Heart left ventricle (tissue), 16 donors: ENCODE measurements at regions not wholly inside any gene's neighbourhood (a gene's known extent, or its start where the extent isn't known, plus 50 kb on each side); places are given as distances from the start of the nearest gene placed in this dataset.

ENCODE experiments used
- ATAC-seq, 4 donors: fragments of 200-7000 bp; cut with Tn5 transposase; one replicate each; pipeline ENCODE4 v1.9.1; 2020 to 2022; ENCODE audit warnings: moderate library complexity in 4 of 4, mild to moderate bottlenecking in 3 of 4, moderate number of reproducible peaks in 1 of 4
- DNase-seq, 5 donors: peaks; one replicate each; pipeline ENCODE4 v3.0.0-alpha.2; 2020
- H3K27ac ChIP-seq, 12 donors: fragments of 200-600 bp; sonication (generic) in 4 of 12; one replicate each; pipeline versions ENCODE4 v1.5.0 to v1.8.0; 2016 to 2022; ENCODE audit warnings: mild to moderate bottlenecking in 2 of 12
- H3K27me3 ChIP-seq, 9 donors: fragments of 200-600 bp; sonication (generic) in 2 of 9; one replicate each; pipeline versions ENCODE4 v1.5.1 to v1.8.0; 2016 to 2022; ENCODE audit warnings: mild to moderate bottlenecking in 3 of 9
- H3K36me3 ChIP-seq, 9 donors: fragments of 200-600 bp; sonication (generic) in 2 of 9; one replicate each; pipeline versions ENCODE4 v1.5.0 to v1.8.0; 2018 to 2022; ENCODE audit warnings: mild to moderate bottlenecking in 2 of 9
- H3K4me1 ChIP-seq, 12 donors: fragments of 200-600 bp; sonication (generic) in 4 of 12; one replicate each; pipeline versions ENCODE4 v1.5.0 to v1.8.0; 2016 to 2022; ENCODE audit warnings: mild to moderate bottlenecking in 3 of 12
- H3K4me3 ChIP-seq, 12 donors: fragments of 200-600 bp; sonication (generic) in 4 of 12; one replicate each; pipeline versions ENCODE4 v1.5.0 to v1.8.0; 2017 to 2022; ENCODE audit warnings: mild to moderate bottlenecking in 9 of 12, moderate library complexity in 4 of 12
- H3K9me3 ChIP-seq, 12 donors: fragments of 200-600 bp; sonication (generic) in 4 of 12; one replicate each; pipeline versions ENCODE4 v1.5.0 to v1.8.0; 2016 to 2022; ENCODE audit warnings: mild to moderate bottlenecking in 1 of 12
- POLR2A ChIP-seq, 2 donors: fragments of 450-650 bp; IDR thresholded peaks; one replicate each; pipeline ENCODE4 v1.6.1; 2017; ENCODE audit warnings: antibody characterized with exemption in 2 of 2, mild to moderate bottlenecking in 2 of 2, moderate library complexity in 2 of 2
- WGBS, 4 donors: extraction: QIAGEN DNeasy Blood & Tissue Kit in 2 of 4; methylation state at CpG; one replicate each; pipeline versions ENCODE4 v1.1.5 to v1.1.7; 2013 to 2018; 5-methylcytosine and 5-hydroxymethylcytosine counted together
- intact Hi-C, 10 donors: fragments of 100-400 bp; cut with DNase I; formaldehyde crosslinking; loops; one replicate each; pipeline versions ENCODE4 v1.11.1 to v1.14.2; 2022
- TF ChIP-seq, protein P1 (sequence below), 12 donors: fragments of 200-600 bp; sonication (generic) in 4 of 12; IDR thresholded peaks; one replicate each; pipeline versions ENCODE4 v1.5.0 to v1.8.0; 2018 to 2022; ENCODE audit warnings: antibody characterized with exemption in 12 of 12, mild to moderate bottlenecking in 5 of 12
- donor health status: ischemic (EF 13 %, LVEDD 7.1; RV severe dilation, severe dysfunction).
- donor health status: healthy with polysubstance abuse.
- donor health status: DM: no; HTN: yes; CAD: no.
- donor health status: DM: no; HTN: no; CAD: no.
- donor health status: ischemic (EF 25% LVEDD 6.9; RV normal size, moderate dysfunction).
- donor health status: ischemic (EF 25% LVEDD 5.7; RV mildly dilated, moderate dysfunction).
- donor health status: healthy.
- donor health status: DM: yes; HTN: yes; CAD: no.
- donor health status: ischemic (EF 35%, LVEDD 5.7; RV mildly dilated, moderate dysfunction).
- donor health status: nonischemic (EF 11% LVEDD 7.7; RV severe dilation, severe dysfunction).
- donor health status: DM: yes; HTN: yes; CAD: no.
- donor health status: PGD.
- donor health status: ischemic (EF 29% LVEDD 5.4; RV normal size, mild dysfunction).
- donor health status: nonischemic (EF 23%, LVEDD 6.1; RV moderate dilation, normal function).

GRCh38 chr2:145047554-145047953 is 527.6 kb upstream of the ZEB2 start:
- WGBS, 4 donors: 86 to 92% (median 91%) methylated on average over 1 of the region's 1 CpG

DNA sequence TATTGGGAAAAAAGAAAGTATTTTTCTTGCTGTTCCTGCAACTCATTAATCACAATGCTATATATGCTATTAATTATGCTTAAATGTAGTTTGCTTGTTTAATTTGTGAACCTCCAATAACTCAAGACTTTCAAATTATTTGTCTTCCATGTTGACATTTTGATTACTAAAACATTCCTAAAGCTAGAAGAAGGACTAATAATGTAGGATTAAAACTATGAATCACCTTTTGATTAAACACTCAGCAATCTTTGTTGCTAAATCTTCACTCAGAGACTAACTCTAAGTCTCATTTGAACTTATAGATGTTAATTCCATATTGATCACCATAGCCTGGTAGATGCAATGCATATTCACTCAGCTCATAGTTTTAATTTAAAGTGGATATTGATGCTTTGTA is 524.6 kb upstream of the ZEB2 start:
- no peak overlapping the region for H3K4me3 ChIP-seq
- H3K4me1 ChIP-seq: no peaks in the 10 kb centered on the region
- DNase-seq (no peak), ATAC-seq (no peak)
- no peaks in the 10 kb centered on the region for H3K36me3 ChIP-seq
- TF ChIP-seq POLR2A (IDR thresholded peaks at IDR 0.05): no peak
- TF ChIP-seq, protein P1, sequence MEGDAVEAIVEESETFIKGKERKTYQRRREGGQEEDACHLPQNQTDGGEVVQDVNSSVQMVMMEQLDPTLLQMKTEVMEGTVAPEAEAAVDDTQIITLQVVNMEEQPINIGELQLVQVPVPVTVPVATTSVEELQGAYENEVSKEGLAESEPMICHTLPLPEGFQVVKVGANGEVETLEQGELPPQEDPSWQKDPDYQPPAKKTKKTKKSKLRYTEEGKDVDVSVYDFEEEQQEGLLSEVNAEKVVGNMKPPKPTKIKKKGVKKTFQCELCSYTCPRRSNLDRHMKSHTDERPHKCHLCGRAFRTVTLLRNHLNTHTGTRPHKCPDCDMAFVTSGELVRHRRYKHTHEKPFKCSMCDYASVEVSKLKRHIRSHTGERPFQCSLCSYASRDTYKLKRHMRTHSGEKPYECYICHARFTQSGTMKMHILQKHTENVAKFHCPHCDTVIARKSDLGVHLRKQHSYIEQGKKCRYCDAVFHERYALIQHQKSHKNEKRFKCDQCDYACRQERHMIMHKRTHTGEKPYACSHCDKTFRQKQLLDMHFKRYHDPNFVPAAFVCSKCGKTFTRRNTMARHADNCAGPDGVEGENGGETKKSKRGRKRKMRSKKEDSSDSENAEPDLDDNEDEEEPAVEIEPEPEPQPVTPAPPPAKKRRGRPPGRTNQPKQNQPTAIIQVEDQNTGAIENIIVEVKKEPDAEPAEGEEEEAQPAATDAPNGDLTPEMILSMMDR (IDR thresholded peaks at IDR 0.05): no peak
- no peaks in the 10 kb centered on the region for H3K27me3 ChIP-seq
- intact Hi-C loops: no loop called here
- H3K27ac ChIP-seq: no peak overlapping the region
- no peaks in the 10 kb centered on the region for H3K9me3 ChIP-seq

More at GRCh38 chr2:145047554-145047953, 527.6 kb upstream of the ZEB2 start:
- H3K9me3 ChIP-seq: no peaks in the 10 kb centered on the region
- no peak overlapping the region for H3K4me3 ChIP-seq
- DNase-seq: no peak
- no peaks in the 10 kb centered on the region for H3K4me1 ChIP-seq
- TF ChIP-seq, protein P1 (IDR thresholded peaks at IDR 0.05): no peak
- no peak for TF ChIP-seq POLR2A (IDR thresholded peaks at IDR 0.05)
- no peaks in the 10 kb centered on the region for H3K36me3 ChIP-seq
- intact Hi-C loops: no loop called here
- H3K27ac ChIP-seq: no peak overlapping the region
- no peak for ATAC-seq
- H3K27me3 ChIP-seq: no peaks in the 10 kb centered on the region

DNA sequence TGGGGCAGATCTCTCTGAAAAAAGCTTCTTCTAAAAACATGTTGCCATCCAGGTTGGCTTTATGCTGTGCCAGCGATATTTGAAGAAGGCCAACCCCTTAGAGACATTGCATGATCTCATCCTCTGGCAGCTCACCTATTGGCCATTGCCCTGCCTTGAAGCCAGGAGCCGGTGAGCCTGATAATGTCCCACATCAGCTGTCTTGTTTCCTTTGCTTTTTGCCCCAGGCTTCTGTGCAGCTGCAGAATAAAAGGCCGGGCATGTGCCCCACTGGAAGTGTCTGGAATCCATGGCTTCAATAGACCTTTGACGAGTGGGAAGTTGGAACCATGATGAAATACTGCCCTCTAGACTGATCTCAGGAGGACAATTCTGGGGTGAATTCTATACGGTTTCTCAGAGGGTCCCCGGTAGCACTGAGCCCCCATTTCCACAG is 523.5 kb upstream of the ZEB2 start:
- WGBS, 4 donors: 60 to 73% (median 60%) methylated on average over 6 of the region's 6 CpGs

GRCh38 chr2:145041706-145042105 is 521.8 kb upstream of the ZEB2 start:
- no peak for TF ChIP-seq POLR2A (IDR thresholded peaks at IDR 0.05)
- TF ChIP-seq, protein P1 (IDR thresholded peaks at IDR 0.05): no peak
- no peak overlapping the region for H3K27ac ChIP-seq
- intact Hi-C loops: no loop called here
- H3K36me3 ChIP-seq: no peaks in the 10 kb centered on the region
- H3K27me3 ChIP-seq: no peaks in the 10 kb centered on the region
- no peak overlapping the region for H3K4me3 ChIP-seq
- no peak for ATAC-seq
- no peaks in the 10 kb centered on the region for H3K9me3 ChIP-seq
- DNase-seq: no peak
- peaks cover 0 to 11% (median 0%) of the 10 kb centered on the region in 12 donors for H3K4me1 ChIP-seq

More for the DNA sequence above, 523.5 kb upstream of the ZEB2 start:
- ATAC-seq (no peak), DNase-seq (no peak)
- Histone ChIP-seq H3K27ac (no peak overlapping the region), H3K9me3 (no peaks in the 10 kb centered on the region), H3K27me3 (no peaks in the 10 kb centered on the region), H3K4me3 (no peak overlapping the region), H3K4me1 (peaks cover 0 to 1% (median 0%) of the 10 kb centered on the region in 12 donors), H3K36me3 (no peaks in the 10 kb centered on the region)
- intact Hi-C loops: no loop called here
- no peak for TF ChIP-seq POLR2A (IDR thresholded peaks at IDR 0.05)
- TF ChIP-seq, protein P1 (IDR thresholded peaks at IDR 0.05): peak in 1 of 12 donors; percentile 21
